HG03039 (cell line): ENCODE measurements at regions not wholly inside any gene's neighbourhood (a gene's known extent, or its start where the extent isn't known, plus 50 kb on each side); places are given as distances from the start of the nearest gene placed in this dataset.
"Not testable (repeated sequence)": the region's sequence is repeated elsewhere in the genome, so short reads cannot be mapped to it uniquely, and the experiment has no call there.

Experiments
- ATAC-seq: cut with Tn5 transposase; IDR thresholded peaks from one replicate; pipeline ENCODE4 v1.9.1; 2021; ENCODE audit warnings: mild to moderate bottlenecking, moderate library complexity; ENCODE audit not compliant: unreplicated experiment

DNA sequence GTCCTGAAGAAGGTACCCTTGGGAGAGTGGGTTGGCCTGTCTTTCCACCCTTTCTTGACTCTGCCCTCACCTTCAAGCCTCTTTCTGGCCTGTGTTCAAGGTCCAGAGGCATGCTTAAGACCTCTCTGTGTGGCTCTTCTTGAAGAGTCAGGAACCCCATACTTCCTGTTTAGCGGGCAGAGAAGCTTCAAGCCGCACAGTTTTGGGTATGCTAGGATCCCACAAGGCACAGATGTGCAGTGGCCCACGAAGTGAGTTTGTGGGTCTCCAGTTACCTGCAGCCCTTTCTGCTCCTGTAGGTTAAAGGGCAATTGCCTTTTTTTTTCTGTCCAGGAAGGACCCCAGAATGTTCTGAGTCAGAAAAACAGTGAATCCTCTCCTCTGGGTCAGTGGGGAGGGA is 87.4 kb upstream of the FCGR1A start:
- ATAC-seq, result not testable (repeated sequence)

DNA sequence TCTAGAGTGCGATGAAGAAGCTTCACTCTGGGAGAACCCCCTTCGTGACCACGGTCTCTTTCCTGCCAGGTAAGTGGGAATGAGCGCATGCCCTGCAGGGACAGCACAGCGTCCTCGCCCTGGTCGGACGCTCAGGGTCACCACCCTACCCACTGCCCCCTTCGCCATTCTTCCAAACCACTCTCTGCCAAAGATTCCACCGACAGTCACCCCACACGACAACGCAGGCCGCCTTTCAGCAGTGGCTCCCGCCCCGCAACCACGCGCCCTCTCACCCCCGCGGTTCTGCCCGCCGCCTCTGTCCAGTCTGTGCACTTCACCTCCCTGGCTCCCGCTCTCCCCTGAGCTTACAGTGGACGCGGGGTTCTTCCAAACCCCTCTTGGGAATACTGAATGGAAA is 82.3 kb upstream of the FCGR1A start:
- not testable (repeated sequence) for ATAC-seq

DNA sequence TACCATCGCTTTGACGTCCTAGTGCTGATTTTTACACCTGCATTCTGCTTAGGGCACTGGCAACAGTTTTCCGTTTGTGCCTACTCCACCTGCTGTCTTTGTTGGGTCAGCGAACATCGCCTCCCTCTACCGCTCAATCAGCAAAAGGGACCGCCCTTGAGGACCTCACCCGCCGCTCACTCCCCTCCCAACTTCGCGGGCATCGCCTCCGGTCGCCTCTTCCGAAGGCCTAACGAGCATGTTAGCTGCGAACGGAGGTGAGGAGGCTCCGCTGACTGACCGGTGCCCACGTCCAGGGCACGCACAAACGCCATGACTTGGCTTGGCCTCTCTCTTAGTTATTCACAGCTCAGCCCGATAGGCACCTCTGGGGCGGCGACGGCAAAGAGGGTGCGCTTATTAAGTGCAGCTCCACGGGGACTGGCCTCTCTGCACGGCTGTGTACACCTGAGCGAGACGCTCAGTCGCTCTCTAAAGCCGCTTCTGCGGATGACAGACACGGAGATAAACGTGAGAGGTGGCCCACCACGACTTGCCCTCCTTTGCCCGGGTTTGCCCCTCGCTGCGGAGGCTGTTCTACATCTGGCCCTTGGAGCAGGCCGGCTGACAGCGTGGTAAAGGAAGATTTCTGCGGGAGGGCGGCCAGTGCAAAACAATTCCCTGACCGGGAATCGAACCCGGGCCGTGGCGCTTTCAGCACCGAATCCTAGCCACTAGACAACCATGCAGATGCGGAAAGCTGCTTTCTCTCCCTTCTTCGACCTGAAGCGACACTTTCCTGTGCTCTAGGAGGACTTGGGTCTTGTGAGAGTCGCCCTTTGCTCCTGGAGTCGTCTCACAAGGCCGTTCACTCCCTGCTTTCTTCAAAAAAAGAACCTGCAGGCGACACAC is 81.6 kb upstream of the FCGR1A start:
- not testable (repeated sequence) for ATAC-seq

DNA sequence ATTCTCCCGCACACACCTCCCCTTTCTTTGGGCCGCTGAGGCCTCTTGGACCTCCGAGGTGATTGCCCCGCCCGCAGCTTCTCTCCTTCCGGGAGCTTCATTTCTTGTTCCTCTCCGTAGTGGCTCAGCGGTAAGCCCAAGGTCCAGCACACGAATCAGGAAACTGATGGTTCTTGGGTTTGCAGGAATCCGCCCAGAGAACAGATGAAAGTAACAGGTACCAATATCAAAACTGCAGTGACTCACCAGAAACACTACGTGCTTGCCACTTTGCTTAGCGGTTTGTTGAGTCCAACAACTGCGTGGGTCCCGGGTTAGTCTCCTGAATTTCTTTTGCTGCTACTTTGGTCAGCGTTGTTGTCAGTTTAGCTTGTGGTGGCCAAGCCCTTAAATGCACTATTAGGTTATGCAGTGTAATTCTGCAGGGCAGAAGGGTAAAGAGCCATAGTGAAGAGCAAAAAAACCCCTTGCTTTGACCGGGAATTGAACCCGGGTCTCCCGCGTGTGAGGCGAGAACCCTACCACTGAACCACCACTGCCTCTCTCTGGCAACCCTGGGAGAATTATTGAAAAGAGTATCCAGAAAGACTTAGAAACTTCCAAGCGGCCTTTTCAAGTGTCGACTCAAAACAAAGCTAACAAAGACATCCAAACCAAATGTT is 74.2 kb upstream of the FCGR1A start:
- peak; percentile 94 for ATAC-seq

DNA sequence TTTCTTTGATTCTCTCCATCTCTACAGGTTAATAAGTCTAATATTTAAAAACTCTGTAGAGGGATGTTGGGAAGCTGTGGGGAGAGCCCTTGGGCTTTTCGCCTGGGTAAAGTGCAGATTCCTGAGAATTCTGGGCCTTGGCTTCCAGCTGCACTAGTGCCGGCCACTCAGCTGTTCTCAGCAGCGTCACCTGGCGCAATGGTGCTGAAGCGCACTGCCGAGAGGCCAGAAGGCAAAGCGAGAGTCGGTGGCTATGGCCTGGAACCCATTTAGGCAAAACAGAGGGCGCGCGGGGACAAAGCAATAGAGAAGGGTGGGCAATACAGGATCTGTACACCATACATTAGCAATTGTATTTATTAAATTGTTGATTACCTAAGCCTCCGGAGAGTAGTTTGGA is 70.8 kb upstream of the FCGR1A start:
- ATAC-seq, result not testable (repeated sequence)

DNA sequence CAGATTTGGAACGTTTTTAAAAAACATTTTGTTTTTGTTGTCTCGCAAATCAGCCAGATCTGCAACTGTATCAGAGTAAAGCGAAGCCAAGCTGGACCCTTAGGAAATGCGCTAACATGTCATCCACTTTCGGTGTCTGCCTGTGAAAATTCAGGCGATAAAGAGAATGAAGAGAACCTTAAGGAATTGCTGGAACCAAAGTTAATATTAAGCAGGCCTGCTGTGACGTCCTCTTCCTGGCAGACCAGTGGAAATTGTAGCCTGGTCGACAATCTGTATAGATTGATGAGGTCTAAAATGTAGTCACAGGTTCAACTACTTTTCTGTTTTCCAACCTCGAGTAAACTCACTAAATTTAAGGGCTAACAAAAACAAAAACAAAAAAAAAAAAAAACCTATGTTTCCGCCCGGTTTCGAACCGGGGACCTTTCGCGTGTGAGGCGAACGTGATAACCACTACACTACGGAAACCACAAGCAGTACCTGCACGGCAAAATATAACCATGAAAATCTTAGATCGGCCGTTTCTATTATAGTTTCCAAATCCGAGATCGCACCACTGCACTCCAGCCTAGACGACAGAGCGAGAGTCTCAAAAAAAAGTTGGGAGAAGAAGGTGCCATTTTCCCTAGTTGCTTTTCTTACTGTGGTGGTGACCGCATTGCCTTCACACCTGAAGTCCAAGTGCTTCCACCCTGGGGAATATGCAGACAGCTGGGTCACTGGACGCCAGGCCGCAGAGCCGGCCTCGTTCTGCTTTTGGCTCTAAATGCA is 70.2 kb upstream of the FCGR1A start:
- not testable (repeated sequence) for ATAC-seq

DNA sequence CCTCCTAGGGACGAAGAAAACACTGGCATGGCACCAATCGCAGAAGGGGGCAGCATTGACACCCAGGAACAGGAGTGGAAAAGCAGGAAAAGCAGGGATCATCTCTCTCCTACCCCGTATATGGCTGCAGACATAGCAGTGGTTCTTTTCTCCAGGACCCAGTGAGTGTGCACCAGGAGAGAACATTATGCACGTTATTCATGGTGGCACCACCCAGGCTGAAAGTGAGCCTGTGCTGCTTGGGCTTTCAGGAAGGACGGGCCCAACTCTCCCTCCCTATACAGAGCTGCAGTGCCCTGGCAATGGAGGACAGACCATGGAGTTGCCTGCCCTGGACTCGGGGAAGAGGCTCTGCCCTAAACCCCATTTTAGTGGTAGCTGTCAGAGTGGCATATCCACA is 69.0 kb upstream of the FCGR1A start:
- ATAC-seq, result not testable (repeated sequence)

DNA sequence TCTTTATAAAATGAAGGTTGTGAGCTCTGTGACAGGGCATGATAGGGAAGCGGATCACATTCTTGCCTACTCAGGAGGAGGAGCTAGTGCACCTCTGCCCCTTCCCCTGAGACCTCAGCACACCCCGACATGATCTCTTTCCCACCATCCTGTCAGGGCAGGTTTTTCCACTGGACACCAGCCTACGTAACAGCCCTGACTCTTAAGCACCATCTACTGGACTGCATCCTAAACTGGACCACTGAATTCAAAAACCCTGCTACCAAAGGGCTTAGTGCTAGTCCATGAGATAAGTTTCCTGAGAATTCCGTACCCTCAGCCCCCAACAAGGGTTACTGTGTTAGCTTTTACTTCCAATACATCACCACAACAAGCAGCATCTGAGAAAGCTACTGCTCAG is 68.5 kb upstream of the FCGR1A start:
- ATAC-seq, result not testable (repeated sequence)

DNA sequence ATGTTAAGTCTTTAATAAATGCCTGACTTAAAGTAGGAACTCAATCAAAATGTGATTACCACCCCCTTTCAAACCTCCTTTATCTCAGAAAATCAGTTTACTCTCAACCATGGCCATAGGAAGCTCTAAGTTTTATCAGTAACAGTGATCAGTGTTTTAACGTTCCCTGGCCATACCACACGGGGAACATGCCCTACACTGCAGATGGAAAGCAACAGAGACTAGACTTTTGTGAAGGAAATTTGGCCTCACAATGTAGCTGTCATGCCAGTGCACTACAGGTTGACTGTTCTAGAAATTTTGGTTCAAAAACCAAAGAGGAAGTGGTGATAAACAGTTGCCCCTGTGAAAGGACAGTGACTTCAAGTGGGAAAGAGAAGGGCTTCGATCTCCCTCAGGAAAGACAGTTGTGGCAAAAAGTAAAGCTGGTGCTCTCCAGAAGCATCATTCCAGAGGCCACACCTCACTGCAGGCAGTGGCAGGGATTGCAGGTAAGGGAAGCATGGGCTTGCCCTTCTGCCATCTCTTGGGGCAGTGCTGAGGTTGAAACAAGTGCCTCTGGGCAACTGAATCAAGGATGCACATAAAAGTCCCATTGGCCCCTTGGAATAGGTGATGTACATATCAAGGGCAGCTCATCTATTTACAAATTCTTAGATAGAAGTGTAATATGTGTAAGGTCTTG is 57.7 kb upstream of the FCGR1A start:
- ATAC-seq, result not testable (repeated sequence)

DNA sequence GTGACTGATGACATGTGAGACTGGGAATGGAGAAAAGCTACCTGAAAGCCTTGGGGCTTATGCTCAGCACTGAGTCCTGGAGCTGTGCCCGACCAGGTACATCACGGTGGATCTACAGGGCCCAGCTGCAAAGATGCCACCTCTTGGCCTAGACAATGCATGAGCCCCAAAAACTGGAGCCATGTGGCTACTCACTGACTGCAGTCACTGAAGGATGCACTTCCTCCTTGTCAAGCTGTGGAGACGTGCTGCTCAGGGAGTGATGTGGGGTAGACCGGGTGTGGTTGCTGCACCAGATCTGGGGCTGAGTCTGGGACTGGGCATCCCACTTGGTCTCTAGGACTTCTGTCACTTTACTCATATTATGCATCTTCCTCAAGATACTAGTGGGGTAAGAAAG is 55.8 kb upstream of the FCGR1A start:
- not testable (repeated sequence) for ATAC-seq

DNA sequence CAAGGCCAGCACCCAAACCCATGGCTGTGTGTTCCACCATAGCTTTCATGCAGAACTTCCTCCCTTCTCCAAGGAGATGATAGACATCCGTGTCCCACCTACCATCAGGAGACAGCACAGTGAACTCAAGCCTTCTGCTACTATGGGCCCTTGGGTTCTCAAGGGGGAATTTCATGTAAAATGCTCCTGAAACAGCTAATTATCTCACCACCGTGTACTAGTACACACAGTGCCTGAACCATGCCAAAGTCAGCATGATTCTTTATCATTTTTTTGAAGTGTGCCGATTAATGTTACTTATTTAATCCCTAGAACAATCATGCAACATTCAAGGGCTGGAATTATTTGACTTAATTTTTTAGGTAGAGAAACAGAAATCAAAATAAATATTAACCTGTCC is 53.9 kb upstream of the FCGR1A start:
- ATAC-seq, result not testable (repeated sequence)
